ENCODE measurements at regions not wholly inside any gene's neighbourhood (a gene's known extent, or its start where the extent isn't known, plus 50 kb on each side); places are given as distances from the start of the nearest gene placed in this dataset.

GRCh38 chr15:46420990-46421389 lies 786.2 kb downstream of the SQOR start:
- no peak overlapping the region for H3K27ac ChIP-seq (ENCODE audit: low read depth, low read length)
- ATAC-seq (no peak), DNase-seq (ENCODE audit: low read depth, low spot score) (no peak)
- ChIA-PET POLR2A (no interaction called here), CTCF (no interaction called here), RAD21 (ENCODE audit: low non-redundant PET in 1 of 2, low total read pairs in 2 of 2, uncharacterized antibody in 2 of 2, unreplicated experiment in 2 of 2) (no interaction called here)
- H3K4me2 ChIP-seq (ENCODE audit: low read length) = no peak overlapping the region
- H3K36me3 ChIP-seq (ENCODE audit: control insufficient read depth in 1 of 2, insufficient read depth in 2 of 2, low read length in 2 of 2) = no peaks in the 10 kb centered on the region
- H3K9ac ChIP-seq (ENCODE audit: low read length) = no peak overlapping the region
- no peaks in the 10 kb centered on the region for H3K9me2 ChIP-seq (ENCODE audit: insufficient read depth)
- no peaks in the 10 kb centered on the region for H3K27me3 ChIP-seq (ENCODE audit: insufficient read depth, low read length)
- H3K79me2 ChIP-seq (ENCODE audit: insufficient read depth, low read length) = no peaks in the 10 kb centered on the region
- no peaks in the 10 kb centered on the region for H4K20me1 ChIP-seq (ENCODE audit: insufficient read depth)
- H3K4me1 ChIP-seq (ENCODE audit: control insufficient read depth in 1 of 2, insufficient read depth in 2 of 2, low read length in 2 of 2) = no peaks in the 10 kb centered on the region
- no peak overlapping the region for H3K4me3 ChIP-seq (replicated peaks in 1 of 2; ENCODE audit: low read depth in 1 of 2, low read length in 2 of 2)
- intact Hi-C loops (cut with micrococcal nuclease) = no loop called here
- no peak overlapping the region for H2AFZ ChIP-seq (ENCODE audit: low read depth, low read length, poor library complexity, severe bottlenecking)
- no peak for TF ChIP-seq ZNF274 (IDR thresholded peaks at IDR 0.05; ENCODE audit: low read depth, low read length)
- TF ChIP-seq ZFX (IDR thresholded peaks at IDR 0.05) = no peak
- TF ChIP-seq SRF (IDR thresholded peaks at IDR 0.05; ENCODE audit: low read depth) = no peak
- no peak for TF ChIP-seq CBX3 (IDR thresholded peaks at IDR 0.05; ENCODE audit: low read depth)
- no peak for TF ChIP-seq MAX (IDR thresholded peaks at IDR 0.05)
- no peak for TF ChIP-seq RAD21 (IDR thresholded peaks at IDR 0.05; ENCODE audit: low read depth)
- no peak for TF ChIP-seq SP1 (IDR thresholded peaks at IDR 0.05; ENCODE audit: low read depth)
- TF ChIP-seq FOSL1 (IDR thresholded peaks at IDR 0.05; ENCODE audit: low read depth) = no peak
- no peak for TF ChIP-seq EGR1 (IDR thresholded peaks at IDR 0.05; ENCODE audit: low read depth)
- TF ChIP-seq ELF1 (IDR thresholded peaks at IDR 0.05; ENCODE audit: borderline replicate concordance, low read depth) = no peak
- TF ChIP-seq CTCF (IDR thresholded peaks at IDR 0.05 in 2 of 3, conservative IDR thresholded peaks at IDR 0.05 in 1 of 3; ENCODE audit: borderline replicate concordance in 1 of 3, insufficient read depth in 1 of 3, low read depth in 2 of 3, low read length in 2 of 3) = no peak
- TF ChIP-seq YY1 (IDR thresholded peaks at IDR 0.05; ENCODE audit: extremely low read depth, insufficient replicate concordance, low read depth, low read length) = no peak
- TF ChIP-seq SIN3A (IDR thresholded peaks at IDR 0.05; ENCODE audit: low read depth) = no peak
- TF ChIP-seq ATF3 (IDR thresholded peaks at IDR 0.05) = no peak
- no peak for TF ChIP-seq REST (IDR thresholded peaks at IDR 0.05; ENCODE audit: low read depth)
- TF ChIP-seq JUND (IDR thresholded peaks at IDR 0.05) = no peak
- TF ChIP-seq TCF7L2 (IDR thresholded peaks at IDR 0.05; ENCODE audit: borderline replicate concordance, extremely low read depth, insufficient read depth, insufficient read length) = no peak
- no peak for TF ChIP-seq POLR2A (IDR thresholded peaks at IDR 0.05; ENCODE audit: borderline replicate concordance, extremely low read depth, insufficient read depth, insufficient read length)
- TF ChIP-seq CEBPB (IDR thresholded peaks at IDR 0.05; ENCODE audit: low read depth) = no peak
- no peak for TF ChIP-seq EZH2 (IDR thresholded peaks at IDR 0.05)
- BruUV-seq (replicated peaks) = no TSS peak
- peaks cover 12 to 27% of the 10 kb centered on the region in 2 experiments; a peak in 2 of 4 replicates for H3K9me3 ChIP-seq (ENCODE audit: control insufficient read depth in 1 of 2, insufficient read depth in 1 of 2, low read depth in 1 of 2, low read length in 2 of 2)

Measured in HCT116 (cell line).